Caki2 (cell line): ENCODE measurements at regions not wholly inside any gene's neighbourhood (a gene's known extent, or its start where the extent isn't known, plus 50 kb on each side); places are given as distances from the start of the nearest gene placed in this dataset.
"Not testable (repeated sequence)": the region's sequence is repeated elsewhere in the genome, so short reads cannot be mapped to it uniquely, and the experiment has no call there.

Source experiments
- DNase-seq: peaks from one replicate; pipeline ENCODE4 v3.0.0-alpha.2; 2015; ENCODE audit warnings: low read depth
- in situ Hi-C: cut with HindIII; loops from 2 replicates; pipeline ENCODE4 v1.10.0; 2016; ENCODE audit warnings: low sequenced_read_pairs, low pct_unique_long_range_greater_than_20kb, mixed read lengths

- in situ Hi-C loops: no loop called here
- DNase-seq: no peak
These were observed 641.7 kb upstream of the DIPK2B start for GRCh38 chrX:45842207-45842925.

GRCh38 chrX:45840411-45840950 lies 639.8 kb upstream of the DIPK2B start:
- no peak for DNase-seq
- in situ Hi-C loops: no loop called here

GRCh38 chrX:45830343-45830742 lies 629.7 kb upstream of the DIPK2B start:
- no peak for DNase-seq
- in situ Hi-C loops: no loop called here

GRCh38 chrX:45824471-45824870 lies 623.8 kb upstream of the DIPK2B start:
- in situ Hi-C loops: no loop called here
- peak; percentile 90 for DNase-seq

GRCh38 chrX:45823536-45823935 lies 622.9 kb upstream of the DIPK2B start:
- no peak for DNase-seq
- in situ Hi-C loops: no loop called here

- in situ Hi-C loops: no loop called here
- DNase-seq: no peak
These were observed 621.4 kb upstream of the DIPK2B start for GRCh38 chrX:45822124-45822523.

GRCh38 chrX:45818913-45819312 lies 618.2 kb upstream of the DIPK2B start:
- no peak for DNase-seq
- in situ Hi-C loops: no loop called here

- no peak for DNase-seq
- in situ Hi-C loops: no loop called here
These were observed 614.8 kb upstream of the DIPK2B start for GRCh38 chrX:45815441-45815840.

GRCh38 chrX:45811326-45811725 lies 610.6 kb upstream of the DIPK2B start:
- no peak for DNase-seq
- in situ Hi-C loops: no loop called here

GRCh38 chrX:45807572-45808425 lies 607.1 kb upstream of the DIPK2B start:
- peak; percentile 63 for DNase-seq
- in situ Hi-C loops: no loop called here

GRCh38 chrX:45806410-45807121 lies 605.9 kb upstream of the DIPK2B start:
- in situ Hi-C loops: no loop called here
- peak; percentile 51 for DNase-seq

- no peak for DNase-seq
- in situ Hi-C loops: no loop called here
These were observed 603.6 kb upstream of the DIPK2B start for GRCh38 chrX:45804276-45804675.

- in situ Hi-C loops: no loop called here
- peak; percentile 58 for DNase-seq
These were observed 602.8 kb upstream of the DIPK2B start for GRCh38 chrX:45803383-45803921.

- DNase-seq: peak; percentile 31
- in situ Hi-C loops: no loop called here
These were observed 600.9 kb upstream of the DIPK2B start for GRCh38 chrX:45801554-45801953.

- in situ Hi-C loops, DNase-seq: not testable (repeated sequence)
These were observed 600.2 kb upstream of the DIPK2B start for GRCh38 chrX:45800746-45801453.

GRCh38 chrX:45799576-45799975 lies 598.9 kb upstream of the DIPK2B start:
- DNase-seq: no peak
- in situ Hi-C loops: no loop called here

- in situ Hi-C loops: no loop called here
- no peak for DNase-seq
These were observed 594.9 kb upstream of the DIPK2B start for GRCh38 chrX:45795546-45795945.

- no peak for DNase-seq
- in situ Hi-C loops: no loop called here
These were observed 594.3 kb upstream of the DIPK2B start for GRCh38 chrX:45794995-45795337.
